OCI-LY7 (cell line): ENCODE measurements at regions not wholly inside any gene's neighbourhood (a gene's known extent, or its start where the extent isn't known, plus 50 kb on each side); places are given as distances from the start of the nearest gene placed in this dataset.

Experiments used
- BruUV-seq: library from RNA; stranded (reverse); fragments of 400-500 nt; replicated peaks from 2 replicates; lab custom pipeline; 2021; lab: Mats Ljungman, UMichigan
- CTCF ChIA-PET: fragments of 300-600 bp; sonication (Branson Sonifier 250); formaldehyde crosslinking; loops from one replicate; lab custom pipeline; 2022; ENCODE audit warnings: antibody characterized with exemption; ENCODE audit not compliant: unreplicated experiment; lab: Charles Lee
- POLR2A ChIA-PET: fragments of 300-600 bp; sonication (Branson Sonifier 250); formaldehyde crosslinking; loops from one replicate; lab custom pipeline; 2022; ENCODE audit warnings: antibody characterized with exemption; lab: Charles Lee
- DNase-seq: peaks from one replicate; pipeline ENCODE4 v3.0.0-alpha.2; 2015; ENCODE audit warnings: low spot score
- H2AFZ ChIP-seq: fragments of 200-600 bp; sonication (generic), shearing (Covaris generic); 2 replicates; pipeline ENCODE4 v1.6.1; 2014; ENCODE audit warnings: mild to moderate bottlenecking, antibody characterized with exemption, low read length, moderate library complexity
- H3K27ac ChIP-seq: fragments of 200-600 bp; sonication (generic); 2 replicates; pipeline ENCODE4 v1.5.1; 2014; ENCODE audit warnings: mixed run types, low read depth, mild to moderate bottlenecking, moderate library complexity, low read length, inconsistent platforms; ENCODE audit not compliant: poor library complexity, severe bottlenecking
- H3K36me3 ChIP-seq: fragments of 200-600 bp; sonication (generic); 2 replicates; pipeline ENCODE4 v1.6.1; 2014; ENCODE audit warnings: mild to moderate bottlenecking, antibody characterized with exemption, low read length, moderate library complexity, mixed read lengths; ENCODE audit not compliant: insufficient read depth
- H3K4me1 ChIP-seq: fragments of 200-600 bp; sonication (generic); 2 replicates; pipeline ENCODE4 v1.5.1; 2014; ENCODE audit warnings: mild to moderate bottlenecking, low read length; ENCODE audit not compliant: insufficient read depth, poor library complexity, severe bottlenecking
- H3K4me2 ChIP-seq: fragments of 200-600 bp; sonication (generic); 2 replicates; pipeline ENCODE4 v1.6.1; 2014; ENCODE audit warnings: mild to moderate bottlenecking, low read length
- H3K4me3 ChIP-seq: fragments of 200-600 bp; sonication (generic); 2 replicates; pipeline ENCODE4 v1.5.1; 2014; ENCODE audit warnings: mild to moderate bottlenecking, low read depth, low read length; ENCODE audit not compliant: poor library complexity, severe bottlenecking
- H3K79me2 ChIP-seq: fragments of 200-600 bp; sonication (generic); 2 replicates; pipeline ENCODE4 v1.6.1; 2016; ENCODE audit warnings: low read depth, mild to moderate bottlenecking, low read length, moderate library complexity, mixed read lengths; ENCODE audit not compliant: insufficient read depth
- H3K9me2 ChIP-seq: fragments of 200-600 bp; sonication (generic); 2 replicates; pipeline ENCODE4 v1.6.1; 2016; ENCODE audit warnings: mild to moderate bottlenecking, low read length, mixed read lengths; ENCODE audit not compliant: insufficient read depth
- H3K9me3 ChIP-seq: fragments of 200-600 bp; sonication (generic); 2 replicates; pipeline ENCODE4 v1.6.1; 2014; ENCODE audit warnings: mild to moderate bottlenecking, mixed run types, low read length, mixed read lengths
- H4K20me1 ChIP-seq: fragments of 200-600 bp; sonication (generic); 2 replicates; pipeline ENCODE4 v1.6.1; 2014; ENCODE audit warnings: mild to moderate bottlenecking, antibody characterized with exemption, low read length, moderate library complexity, mixed read lengths; ENCODE audit not compliant: insufficient read depth
- EZH2phosphoT487 ChIP-seq: fragments of 200-600 bp; sonication (generic); IDR thresholded peaks from 2 replicates; pipeline ENCODE4 v1.6.1; 2018; ENCODE audit warnings: low read depth, borderline replicate concordance, mild to moderate bottlenecking, mixed run types, antibody characterized with exemption, low read length, moderate library complexity, mixed read lengths
- intact Hi-C: fragments of 100-400 bp; cut with micrococcal nuclease; formaldehyde crosslinking; loops from one replicate; pipeline ENCODE4 v1.10.0; 2022; ENCODE audit not compliant: unreplicated experiment
- TF ChIP-seq, protein P1 (sequence below): fragments of 200-600 bp; sonication (generic); conservative IDR thresholded peaks from 2 replicates; pipeline ENCODE4 v1.5.1; 2014; ENCODE audit warnings: mild to moderate bottlenecking, antibody characterized with exemption, low read length, moderate library complexity, mixed read lengths

DNA sequence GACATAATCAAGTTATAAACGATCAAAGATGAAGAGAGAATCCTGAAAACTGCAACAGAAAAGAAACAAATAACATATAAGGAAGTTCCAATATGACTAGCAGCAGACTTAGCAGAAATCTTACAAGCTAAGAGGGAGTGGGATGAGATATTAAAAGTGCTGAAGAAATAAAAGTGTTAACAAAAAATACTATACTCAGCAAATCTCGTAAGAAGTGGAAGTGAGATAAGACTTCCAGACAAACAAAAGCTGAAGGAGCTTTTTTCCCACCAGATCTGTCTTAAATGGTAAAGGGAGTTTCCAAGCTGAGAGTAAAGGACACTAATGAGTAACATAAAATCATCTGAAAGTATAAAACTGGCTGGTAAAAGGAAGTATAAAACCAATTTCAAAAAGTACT, 2036.0 kb upstream of the C9orf72 start:
- POLR2A ChIA-PET: no interaction called here
- no TSS peak for BruUV-seq
- TF ChIP-seq, protein P1, sequence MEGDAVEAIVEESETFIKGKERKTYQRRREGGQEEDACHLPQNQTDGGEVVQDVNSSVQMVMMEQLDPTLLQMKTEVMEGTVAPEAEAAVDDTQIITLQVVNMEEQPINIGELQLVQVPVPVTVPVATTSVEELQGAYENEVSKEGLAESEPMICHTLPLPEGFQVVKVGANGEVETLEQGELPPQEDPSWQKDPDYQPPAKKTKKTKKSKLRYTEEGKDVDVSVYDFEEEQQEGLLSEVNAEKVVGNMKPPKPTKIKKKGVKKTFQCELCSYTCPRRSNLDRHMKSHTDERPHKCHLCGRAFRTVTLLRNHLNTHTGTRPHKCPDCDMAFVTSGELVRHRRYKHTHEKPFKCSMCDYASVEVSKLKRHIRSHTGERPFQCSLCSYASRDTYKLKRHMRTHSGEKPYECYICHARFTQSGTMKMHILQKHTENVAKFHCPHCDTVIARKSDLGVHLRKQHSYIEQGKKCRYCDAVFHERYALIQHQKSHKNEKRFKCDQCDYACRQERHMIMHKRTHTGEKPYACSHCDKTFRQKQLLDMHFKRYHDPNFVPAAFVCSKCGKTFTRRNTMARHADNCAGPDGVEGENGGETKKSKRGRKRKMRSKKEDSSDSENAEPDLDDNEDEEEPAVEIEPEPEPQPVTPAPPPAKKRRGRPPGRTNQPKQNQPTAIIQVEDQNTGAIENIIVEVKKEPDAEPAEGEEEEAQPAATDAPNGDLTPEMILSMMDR: no peak
- TF ChIP-seq EZH2phosphoT487: no peak
- Histone ChIP-seq H3K9me2 (no peaks in the 10 kb centered on the region), H3K4me1 (no peaks in the 10 kb centered on the region), H3K4me3 (no peak overlapping the region), H3K4me2 (no peak overlapping the region), H3K27ac (no peak overlapping the region), H2AFZ (no peak overlapping the region), H4K20me1 (no peaks in the 10 kb centered on the region), H3K79me2 (no peaks in the 10 kb centered on the region), H3K36me3 (no peaks in the 10 kb centered on the region), H3K9me3 (no peaks in the 10 kb centered on the region)
- intact Hi-C loops: no loop called here
- CTCF ChIA-PET: no interaction called here
- DNase-seq: no peak

DNA sequence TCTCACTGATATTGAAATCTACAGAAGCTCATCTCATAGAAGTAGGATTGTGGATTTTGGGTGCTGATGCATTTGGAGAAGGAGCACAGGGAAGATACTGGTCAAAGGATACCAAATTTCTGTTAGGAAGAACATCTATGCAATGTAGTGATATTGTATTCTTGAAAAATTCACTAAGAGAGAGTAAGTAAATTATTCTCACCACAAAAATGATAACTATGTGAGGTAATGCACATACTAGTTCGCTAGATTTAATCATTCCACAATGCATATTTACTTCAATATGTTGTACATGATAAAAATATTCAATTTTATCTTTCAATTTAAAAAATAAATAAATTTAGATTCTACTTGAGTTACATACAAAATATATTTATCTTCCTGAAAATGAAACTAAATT, 2040.5 kb upstream of the C9orf72 start:
- Histone ChIP-seq H3K4me1 (no peaks in the 10 kb centered on the region), H3K9me2 (no peaks in the 10 kb centered on the region), H4K20me1 (no peaks in the 10 kb centered on the region), H3K4me2 (no peak overlapping the region), H3K27ac (no peak overlapping the region), H3K79me2 (no peaks in the 10 kb centered on the region), H3K36me3 (no peaks in the 10 kb centered on the region), H2AFZ (no peak overlapping the region), H3K4me3 (no peak overlapping the region), H3K9me3 (no peaks in the 10 kb centered on the region)
- TF ChIP-seq, protein P1: no peak
- TF ChIP-seq EZH2phosphoT487: no peak
- intact Hi-C loops: no loop called here
- no peak for DNase-seq
- BruUV-seq: no TSS peak
- ChIA-PET POLR2A (no interaction called here), CTCF (no interaction called here)

DNA sequence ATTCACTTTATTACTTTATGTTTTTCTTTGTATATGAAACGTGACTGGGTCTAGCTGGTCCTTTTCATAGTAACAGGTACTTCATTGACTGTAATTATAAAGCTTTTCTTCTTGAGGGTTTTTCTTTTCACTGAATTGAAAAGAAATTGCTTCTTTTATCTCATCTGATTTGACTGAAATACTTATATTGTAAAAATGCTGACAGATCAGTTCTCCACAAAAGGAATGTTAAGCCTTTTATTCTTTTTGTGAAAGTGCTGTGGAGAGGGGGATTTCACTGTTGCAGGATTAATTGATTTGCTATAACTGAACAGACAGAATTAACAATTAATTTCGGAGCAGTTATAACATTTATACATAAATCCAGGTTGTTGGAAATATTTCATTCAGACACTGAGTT, 2043.6 kb upstream of the C9orf72 start:
- H3K36me3 ChIP-seq: no peaks in the 10 kb centered on the region
- no peak overlapping the region for H2AFZ ChIP-seq
- H3K9me2 ChIP-seq: no peaks in the 10 kb centered on the region
- POLR2A ChIA-PET: no interaction called here
- no peaks in the 10 kb centered on the region for H4K20me1 ChIP-seq
- no peak overlapping the region for H3K4me2 ChIP-seq
- H3K4me3 ChIP-seq: no peak overlapping the region
- H3K27ac ChIP-seq: no peak overlapping the region
- no TSS peak for BruUV-seq
- no peaks in the 10 kb centered on the region for H3K9me3 ChIP-seq
- CTCF ChIA-PET: no interaction called here
- DNase-seq: no peak
- TF ChIP-seq EZH2phosphoT487: no peak
- TF ChIP-seq, protein P1: no peak
- H3K4me1 ChIP-seq: no peaks in the 10 kb centered on the region
- intact Hi-C loops: no loop called here
- H3K79me2 ChIP-seq: no peaks in the 10 kb centered on the region
